OCI-LY7 (cell line): ENCODE measurements at regions not wholly inside any gene's neighbourhood (a gene's known extent, or its start where the extent isn't known, plus 50 kb on each side); places are given as distances from the start of the nearest gene placed in this dataset.

Experiments used
- EZH2phosphoT487 ChIP-seq: fragments of 200-600 bp; sonication (generic); IDR thresholded peaks from 2 replicates; pipeline ENCODE4 v1.6.1; 2018; ENCODE audit warnings: low read depth, borderline replicate concordance, mild to moderate bottlenecking, mixed run types, antibody characterized with exemption, low read length, moderate library complexity, mixed read lengths
- TF ChIP-seq, protein P1 (sequence below): fragments of 200-600 bp; sonication (generic); conservative IDR thresholded peaks from 2 replicates; pipeline ENCODE4 v1.5.1; 2014; ENCODE audit warnings: mild to moderate bottlenecking, antibody characterized with exemption, low read length, moderate library complexity, mixed read lengths

DNA sequence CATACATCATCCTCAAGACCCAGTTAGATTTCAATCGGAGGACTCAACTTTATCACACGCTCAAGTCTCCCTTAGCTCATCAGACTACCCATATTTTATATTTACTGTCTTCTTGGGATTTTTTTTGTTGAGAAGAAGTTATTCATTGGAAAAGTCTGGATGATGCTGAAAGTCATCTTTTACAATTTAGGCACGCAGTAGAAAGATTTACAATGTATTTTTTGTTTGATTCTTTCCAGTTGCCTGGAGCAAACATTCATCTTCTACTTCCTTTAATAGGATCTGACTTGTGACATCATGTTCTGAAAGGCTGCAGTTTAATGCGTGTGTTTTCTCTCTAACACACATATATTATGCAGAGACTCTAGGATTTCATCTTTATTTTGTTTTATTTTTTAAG is 235.7 kb downstream of the DOK5 start:
- TF ChIP-seq, protein P1, sequence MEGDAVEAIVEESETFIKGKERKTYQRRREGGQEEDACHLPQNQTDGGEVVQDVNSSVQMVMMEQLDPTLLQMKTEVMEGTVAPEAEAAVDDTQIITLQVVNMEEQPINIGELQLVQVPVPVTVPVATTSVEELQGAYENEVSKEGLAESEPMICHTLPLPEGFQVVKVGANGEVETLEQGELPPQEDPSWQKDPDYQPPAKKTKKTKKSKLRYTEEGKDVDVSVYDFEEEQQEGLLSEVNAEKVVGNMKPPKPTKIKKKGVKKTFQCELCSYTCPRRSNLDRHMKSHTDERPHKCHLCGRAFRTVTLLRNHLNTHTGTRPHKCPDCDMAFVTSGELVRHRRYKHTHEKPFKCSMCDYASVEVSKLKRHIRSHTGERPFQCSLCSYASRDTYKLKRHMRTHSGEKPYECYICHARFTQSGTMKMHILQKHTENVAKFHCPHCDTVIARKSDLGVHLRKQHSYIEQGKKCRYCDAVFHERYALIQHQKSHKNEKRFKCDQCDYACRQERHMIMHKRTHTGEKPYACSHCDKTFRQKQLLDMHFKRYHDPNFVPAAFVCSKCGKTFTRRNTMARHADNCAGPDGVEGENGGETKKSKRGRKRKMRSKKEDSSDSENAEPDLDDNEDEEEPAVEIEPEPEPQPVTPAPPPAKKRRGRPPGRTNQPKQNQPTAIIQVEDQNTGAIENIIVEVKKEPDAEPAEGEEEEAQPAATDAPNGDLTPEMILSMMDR = no peak
- TF ChIP-seq EZH2phosphoT487 = no peak
